Uterus (tissue), 3 donors: ENCODE measurements at regions not wholly inside any gene's neighbourhood (a gene's known extent, or its start where the extent isn't known, plus 50 kb on each side); places are given as distances from the start of the nearest gene placed in this dataset.

Experiments used
- DNase-seq, 2 donors: peaks; one replicate each; pipeline ENCODE4 v3.0.0-alpha.2; 2019 to 2020
- H3K27ac ChIP-seq, 2 donors: fragments of 200-600 bp; sonication (generic); 1 replicate in 1 of 2; 2 replicates in 1 of 2; pipeline ENCODE4 v1.5.1; 2016 to 2018
- H3K27me3 ChIP-seq, 2 donors: fragments of 200-600 bp; sonication (generic); one replicate each; pipeline ENCODE4 v1.5.1; 2018 to 2019; ENCODE audit warnings: control low read depth in 1 of 2
- H3K36me3 ChIP-seq, 2 donors: fragments of 200-600 bp; sonication (generic); one replicate each; pipeline ENCODE4 v1.5.1; 2019; ENCODE audit warnings: control low read depth in 1 of 2
- H3K4me1 ChIP-seq, 2 donors: fragments of 200-600 bp; sonication (generic); one replicate each; pipeline ENCODE4 v1.5.1; 2018 to 2019; ENCODE audit warnings: control low read depth in 1 of 2
- H3K4me3 ChIP-seq, 2 donors: fragments of 200-600 bp; sonication (generic); 1 replicate in 1 of 2; 2 replicates in 1 of 2; pipeline ENCODE4 v1.5.1; 2018 to 2019; ENCODE audit warnings: mild to moderate bottlenecking in 1 of 2
- H3K9me3 ChIP-seq, 2 donors: fragments of 200-600 bp; sonication (generic); one replicate each; pipeline ENCODE4 v1.5.1; 2019; ENCODE audit warnings: control low read depth in 1 of 2
- CTCF ChIP-seq, 4 experiments: fragments of 200-600 bp in 2 of 4; fragments of 450-650 bp in 2 of 4; sonication (generic) in 2 of 4; IDR thresholded peaks; one replicate each; pipeline ENCODE4 v1.5.1; 2016 to 2019; ENCODE audit warnings: antibody characterized with exemption in 4 of 4, mild to moderate bottlenecking in 2 of 4, moderate library complexity in 1 of 4
- POLR2A ChIP-seq, 2 donors: fragments of 450-650 bp; IDR thresholded peaks; one replicate each; pipeline ENCODE4 v1.6.1; 2016; ENCODE audit warnings: antibody characterized with exemption in 2 of 2, mild to moderate bottlenecking in 1 of 2, moderate library complexity in 1 of 2
- intact Hi-C: fragments of 100-400 bp; cut with DNase I; formaldehyde crosslinking; loops from one replicate; pipeline ENCODE4 v1.15.1; 2023; ENCODE audit warnings: low total_unique reads
- donor health status: DM: yes; HTN: yes; CAD: no.

- DNase-seq, result no peak
- TF ChIP-seq POLR2A (IDR thresholded peaks at IDR 0.05), result no peak
- no peak for TF ChIP-seq CTCF (IDR thresholded peaks at IDR 0.05)
Measured at GRCh38 chr21:31395791-31396190, 51.7 kb upstream of the TIAM1 start.

GRCh38 chr21:31395268-31395667 lies 51.2 kb upstream of the TIAM1 start:
- Histone ChIP-seq H3K4me1 (no peaks in the 10 kb centered on the region), H3K27me3 (no peaks in the 10 kb centered on the region), H3K27ac (no peak overlapping the region), H3K4me3 (no peak overlapping the region), H3K36me3 (no peaks in the 10 kb centered on the region), H3K9me3 (no peaks in the 10 kb centered on the region)
- DNase-seq, result no peak
- intact Hi-C loops, result no loop called here
- TF ChIP-seq CTCF (IDR thresholded peaks at IDR 0.05) (no peak), POLR2A (IDR thresholded peaks at IDR 0.05) (no peak)

More at GRCh38 chr21:31395791-31396190, 51.7 kb upstream of the TIAM1 start:
- Histone ChIP-seq H3K4me1 (no peaks in the 10 kb centered on the region), H3K27ac (no peak overlapping the region), H3K27me3 (no peaks in the 10 kb centered on the region), H3K9me3 (no peaks in the 10 kb centered on the region), H3K36me3 (no peaks in the 10 kb centered on the region), H3K4me3 (no peak overlapping the region)
- intact Hi-C loops, result no loop called here

GRCh38 chr21:31394309-31394708 lies 50.2 kb upstream of the TIAM1 start:
- H3K4me3 ChIP-seq, result no peak overlapping the region
- DNase-seq, result no peak
- TF ChIP-seq CTCF (IDR thresholded peaks at IDR 0.05), result no peak
- TF ChIP-seq POLR2A (IDR thresholded peaks at IDR 0.05), result no peak
- H3K27me3 ChIP-seq, result no peaks in the 10 kb centered on the region
- H3K27ac ChIP-seq, result no peak overlapping the region
- H3K9me3 ChIP-seq, result no peaks in the 10 kb centered on the region
- no peaks in the 10 kb centered on the region for H3K4me1 ChIP-seq
- intact Hi-C loops, result no loop called here
- H3K36me3 ChIP-seq, result no peaks in the 10 kb centered on the region
